MM.1S (cell line): ENCODE measurements at regions not wholly inside any gene's neighbourhood (a gene's known extent, or its start where the extent isn't known, plus 50 kb on each side); places are given as distances from the start of the nearest gene placed in this dataset.

Experiments
- CTCF ChIP-seq: fragments of 300-600 bp; sonication (generic); IDR thresholded peaks from 2 replicates; pipeline ENCODE4 v1.5.1; 2016; ENCODE audit warnings: antibody characterized with exemption, low read length, mixed read lengths
- EZH2phosphoT487 ChIP-seq: fragments of 300-600 bp; sonication (generic); IDR thresholded peaks from 2 replicates; pipeline ENCODE4 v1.6.1; 2018; ENCODE audit warnings: antibody characterized with exemption, low read length

DNA sequence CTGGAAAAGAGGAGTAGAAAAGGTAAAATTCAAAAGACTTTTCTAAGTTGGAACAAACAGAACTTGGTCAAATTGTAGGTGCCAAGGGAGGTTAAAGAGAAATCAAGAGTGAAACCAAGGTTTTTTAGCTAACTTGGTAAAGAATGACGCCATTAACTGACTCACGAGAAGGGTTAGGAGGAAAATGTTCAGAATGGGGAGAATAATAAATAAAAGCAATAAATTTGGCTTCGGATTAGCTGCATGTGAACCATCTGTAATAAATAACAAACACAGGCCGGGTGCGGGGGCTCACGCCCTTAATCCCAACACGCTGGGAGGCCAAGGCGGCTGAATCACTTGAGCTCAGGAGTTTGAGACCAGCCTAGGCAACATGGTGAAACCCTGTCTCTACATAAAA lies 71.9 kb upstream of the SRRM3 start:
- no peak for TF ChIP-seq CTCF
- no peak for TF ChIP-seq EZH2phosphoT487
